B cell (primary cell): ENCODE measurements at regions not wholly inside any gene's neighbourhood (a gene's known extent, or its start where the extent isn't known, plus 50 kb on each side); places are given as distances from the start of the nearest gene placed in this dataset.

ENCODE experiments used
- CTCF ChIP-seq: fragments of 200-600 bp; IDR thresholded peaks from one replicate; pipeline ENCODE4 v1.8.0; 2022; ENCODE audit warnings: antibody characterized with exemption, mild to moderate bottlenecking
- EZH2 ChIP-seq: IDR thresholded peaks from 2 replicates; pipeline ENCODE4 v1.6.1; 2012; ENCODE audit warnings: borderline replicate concordance, low read depth, mild to moderate bottlenecking, moderate library complexity, low read length; ENCODE audit not compliant: insufficient read depth, poor library complexity, severe bottlenecking

- no peak for TF ChIP-seq CTCF
- TF ChIP-seq EZH2 = no peak
Measured at GRCh38 chr4:45079616-45080015, 353.3 kb upstream of the GNPDA2 start.
